Adrenal gland (tissue), 5 donors: ENCODE measurements at regions not wholly inside any gene's neighbourhood (a gene's known extent, or its start where the extent isn't known, plus 50 kb on each side); places are given as distances from the start of the nearest gene placed in this dataset.

Source experiments
- POLR2A ChIP-seq, 2 donors: fragments of 450-650 bp; IDR thresholded peaks; one replicate each; pipeline ENCODE4 v1.6.1; 2017; ENCODE audit warnings: antibody characterized with exemption in 2 of 2, mild to moderate bottlenecking in 2 of 2, moderate library complexity in 1 of 2
- TF ChIP-seq, protein P1 (sequence below), 6 experiments: fragments of 450-650 bp in 4 of 6; fragments of 200-600 bp in 2 of 6; sonication (generic) in 1 of 6; IDR thresholded peaks; 1 replicate in 5 of 6; 2 replicates in 1 of 6; pipeline versions ENCODE4 v1.5.1 to v1.8.0; 2016 to 2021; ENCODE audit warnings: antibody characterized with exemption in 6 of 6, mild to moderate bottlenecking in 2 of 6, moderate library complexity in 1 of 6
- donor health status: DM: no; HTN: no; CAD: no.

DNA sequence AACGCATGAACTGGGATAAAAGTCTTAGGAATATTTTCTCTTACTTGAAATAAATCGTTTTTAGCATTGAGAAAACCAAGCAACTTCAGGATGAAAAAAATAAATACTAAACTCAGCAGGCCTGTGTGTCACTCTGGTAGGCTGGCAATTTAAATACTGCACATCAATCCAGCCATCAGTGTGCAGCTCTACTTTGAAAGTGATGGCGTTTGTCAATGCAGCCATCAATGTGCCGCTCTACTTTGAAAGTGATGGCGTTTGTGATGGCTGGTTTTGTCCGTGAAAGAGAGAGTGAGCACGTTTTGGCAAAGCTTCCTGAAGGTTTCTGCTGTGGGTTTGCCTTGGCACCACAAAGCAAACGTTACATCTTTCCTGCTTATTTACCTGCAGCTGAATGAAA lies 543.5 kb upstream of the SALL3 start:
- no peak for TF ChIP-seq POLR2A (IDR thresholded peaks at IDR 0.05)
- TF ChIP-seq, protein P1, sequence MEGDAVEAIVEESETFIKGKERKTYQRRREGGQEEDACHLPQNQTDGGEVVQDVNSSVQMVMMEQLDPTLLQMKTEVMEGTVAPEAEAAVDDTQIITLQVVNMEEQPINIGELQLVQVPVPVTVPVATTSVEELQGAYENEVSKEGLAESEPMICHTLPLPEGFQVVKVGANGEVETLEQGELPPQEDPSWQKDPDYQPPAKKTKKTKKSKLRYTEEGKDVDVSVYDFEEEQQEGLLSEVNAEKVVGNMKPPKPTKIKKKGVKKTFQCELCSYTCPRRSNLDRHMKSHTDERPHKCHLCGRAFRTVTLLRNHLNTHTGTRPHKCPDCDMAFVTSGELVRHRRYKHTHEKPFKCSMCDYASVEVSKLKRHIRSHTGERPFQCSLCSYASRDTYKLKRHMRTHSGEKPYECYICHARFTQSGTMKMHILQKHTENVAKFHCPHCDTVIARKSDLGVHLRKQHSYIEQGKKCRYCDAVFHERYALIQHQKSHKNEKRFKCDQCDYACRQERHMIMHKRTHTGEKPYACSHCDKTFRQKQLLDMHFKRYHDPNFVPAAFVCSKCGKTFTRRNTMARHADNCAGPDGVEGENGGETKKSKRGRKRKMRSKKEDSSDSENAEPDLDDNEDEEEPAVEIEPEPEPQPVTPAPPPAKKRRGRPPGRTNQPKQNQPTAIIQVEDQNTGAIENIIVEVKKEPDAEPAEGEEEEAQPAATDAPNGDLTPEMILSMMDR (IDR thresholded peaks at IDR 0.05) = no peak
